Ureter (tissue), 1 donor: ENCODE measurements at regions not wholly inside any gene's neighbourhood (a gene's known extent, or its start where the extent isn't known, plus 50 kb on each side); places are given as distances from the start of the nearest gene placed in this dataset.

ENCODE experiments used
- DNase-seq: peaks from one replicate; pipeline ENCODE4 v3.0.0-alpha.2; 2020; ENCODE audit warnings: low spot score
- donor health status: DM: yes; HTN: yes; CAD: no.

DNA sequence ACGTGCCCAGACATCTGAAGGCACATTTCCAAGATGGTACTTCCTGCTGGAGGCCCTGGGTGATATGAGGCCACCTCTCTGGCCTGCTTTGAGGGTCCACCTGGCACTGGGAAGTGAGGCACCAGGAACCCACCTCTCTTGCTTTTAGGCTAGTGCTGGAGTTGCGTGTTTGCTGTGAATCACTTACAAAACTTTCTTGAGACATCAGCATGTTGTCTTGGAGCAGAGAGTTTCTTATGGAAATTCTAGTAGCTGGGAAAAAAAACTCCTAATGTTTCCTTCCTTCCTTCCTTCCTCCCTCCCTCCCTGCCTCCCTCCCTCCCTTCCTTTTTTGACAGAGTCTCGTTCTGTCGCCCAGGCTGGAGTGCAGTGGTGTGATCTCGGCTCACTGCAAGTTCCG lies 341.3 kb downstream of the MIAT start:
- no peak for DNase-seq

DNA sequence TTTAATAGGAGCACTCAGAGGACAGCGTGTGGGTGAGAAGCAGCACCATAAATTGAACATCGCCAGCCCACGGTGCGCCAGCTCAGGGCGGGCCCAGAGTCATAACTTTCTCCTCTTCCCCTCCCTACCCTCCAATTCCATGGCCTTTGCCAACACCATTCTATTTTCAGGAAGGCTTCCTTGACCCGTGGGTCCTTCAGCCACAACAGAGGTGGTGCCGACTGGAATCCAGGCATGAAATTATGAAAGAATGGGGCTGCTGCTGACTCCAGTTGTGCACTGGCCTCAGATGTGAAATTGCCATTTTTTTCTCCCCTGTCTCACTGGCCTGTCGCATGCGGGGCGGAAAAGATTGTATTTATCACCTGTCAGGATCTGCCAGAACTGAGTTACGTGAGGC lies 345.9 kb downstream of the MIAT start:
- DNase-seq, result no peak

DNA sequence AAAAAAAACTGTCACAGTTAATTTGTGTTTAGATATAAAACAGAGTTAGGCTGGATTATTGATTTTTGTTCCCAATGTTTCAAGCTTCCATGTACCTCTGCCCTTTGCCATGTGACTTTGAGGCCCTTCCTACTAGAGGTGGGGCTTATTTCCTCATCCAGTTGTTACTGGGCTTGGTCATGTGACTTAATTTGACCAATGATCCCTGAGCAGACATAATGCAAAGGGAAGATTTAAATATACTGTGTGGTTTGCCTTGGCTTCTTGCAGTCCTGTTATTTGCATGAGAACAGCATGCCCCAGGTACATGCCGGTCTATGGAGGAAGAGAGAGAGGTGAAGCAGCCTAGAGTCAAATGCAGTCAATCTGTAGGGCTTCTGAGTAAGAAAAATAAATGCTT lies 347.0 kb downstream of the MIAT start:
- DNase-seq, result no peak

DNA sequence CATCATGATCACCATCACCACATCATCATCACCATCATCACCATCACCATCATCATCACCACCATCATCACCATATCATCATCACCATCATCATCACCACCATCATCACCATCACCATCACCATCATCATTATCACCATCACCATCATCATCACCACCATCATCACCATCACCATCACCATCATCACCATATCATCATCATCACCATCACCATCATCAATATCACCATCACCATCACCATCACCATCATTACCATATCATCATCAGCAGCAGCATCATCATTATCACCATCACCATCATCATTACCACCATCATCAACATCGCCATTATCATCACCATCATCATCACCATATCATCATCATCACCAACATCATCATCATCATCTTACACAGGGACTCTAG lies 351.1 kb downstream of the MIAT start:
- no peak for DNase-seq

DNA sequence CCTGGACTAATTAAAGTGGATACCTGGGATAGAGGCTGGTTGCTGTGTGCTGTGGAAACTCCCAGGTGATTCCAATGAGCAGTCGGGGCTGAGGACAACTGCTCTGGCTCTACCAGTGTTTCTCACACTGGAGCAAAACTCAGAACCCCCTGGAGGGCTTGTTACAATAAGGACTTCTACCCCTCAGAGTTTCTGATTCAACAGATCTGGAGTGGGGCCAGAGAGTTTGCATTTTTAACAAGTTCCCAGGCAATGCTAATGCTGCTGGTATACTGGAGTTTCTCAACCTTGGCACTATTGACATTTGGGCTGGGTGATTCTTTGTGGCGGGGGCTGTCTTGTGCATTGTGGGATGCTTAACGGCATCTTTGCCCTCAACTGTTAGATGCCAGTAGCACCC lies 353.7 kb downstream of the MIAT start:
- DNase-seq, result no peak

DNA sequence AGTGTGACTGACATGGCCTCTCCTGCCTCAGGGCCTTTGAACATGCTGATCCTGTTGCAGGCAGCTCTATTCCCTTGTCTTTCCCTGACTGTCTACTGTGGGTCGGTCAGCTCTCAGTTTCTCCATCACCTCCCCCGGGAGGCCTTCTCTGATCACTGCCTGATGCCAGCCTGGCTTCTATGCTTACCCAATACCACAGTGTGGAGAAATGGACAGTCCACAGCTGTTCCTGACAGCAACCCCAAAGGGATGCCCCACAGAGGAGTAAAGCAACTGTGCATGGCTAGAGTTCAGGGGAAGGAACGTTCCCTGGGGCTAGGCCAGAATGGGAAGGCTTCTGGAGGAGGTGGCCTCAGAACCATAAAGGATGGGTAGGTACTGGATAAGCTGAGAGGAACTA lies 354.3 kb downstream of the MIAT start:
- DNase-seq, result no peak

DNA sequence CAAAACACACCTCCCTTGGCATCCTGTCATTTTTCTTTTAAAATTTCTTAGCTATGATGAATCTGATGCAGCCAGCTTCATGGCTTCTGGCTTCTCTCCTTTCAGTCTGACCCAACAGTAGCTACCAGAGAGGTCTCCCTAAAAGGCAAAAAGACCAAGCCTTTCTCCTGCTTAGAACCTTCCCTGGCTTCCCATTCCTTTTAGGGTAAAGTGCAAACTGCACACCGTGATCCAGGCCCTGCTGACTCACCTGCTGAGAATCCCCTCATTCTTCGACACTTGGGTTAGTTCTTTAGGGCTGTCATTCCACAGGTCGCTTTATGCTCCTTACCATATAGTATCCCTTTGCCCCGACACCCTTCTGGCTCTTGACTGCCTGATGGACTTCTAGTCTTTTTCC lies 362.4 kb downstream of the MIAT start:
- no peak for DNase-seq

DNA sequence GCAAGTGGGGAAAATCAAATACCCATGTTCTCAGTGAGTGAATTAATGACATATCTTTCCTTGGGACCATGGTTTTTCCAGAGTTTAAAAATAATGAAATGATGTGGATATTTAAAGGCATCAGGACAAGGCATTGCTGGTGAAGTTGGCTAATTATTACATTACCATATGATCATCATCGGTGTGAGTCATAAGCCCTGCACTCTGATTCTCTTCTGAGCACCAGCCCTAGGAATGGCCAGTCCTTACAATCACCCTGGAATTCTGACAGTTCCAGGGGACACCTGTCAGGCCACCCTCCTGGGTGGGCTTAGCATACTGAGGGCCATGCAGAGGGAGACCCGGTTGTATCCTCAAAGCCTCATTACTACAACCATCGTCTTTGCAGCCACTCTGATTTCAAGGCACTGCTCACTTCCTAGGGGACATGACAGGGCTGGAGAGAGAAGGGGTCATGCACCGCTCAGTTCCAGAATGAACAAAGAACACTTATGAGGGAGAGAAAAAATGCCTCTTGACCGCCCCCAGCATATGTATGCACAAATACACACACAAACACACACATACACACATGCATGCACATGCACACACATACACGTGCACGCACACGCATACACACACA lies 365.0 kb downstream of the MIAT start:
- no peak for DNase-seq

DNA sequence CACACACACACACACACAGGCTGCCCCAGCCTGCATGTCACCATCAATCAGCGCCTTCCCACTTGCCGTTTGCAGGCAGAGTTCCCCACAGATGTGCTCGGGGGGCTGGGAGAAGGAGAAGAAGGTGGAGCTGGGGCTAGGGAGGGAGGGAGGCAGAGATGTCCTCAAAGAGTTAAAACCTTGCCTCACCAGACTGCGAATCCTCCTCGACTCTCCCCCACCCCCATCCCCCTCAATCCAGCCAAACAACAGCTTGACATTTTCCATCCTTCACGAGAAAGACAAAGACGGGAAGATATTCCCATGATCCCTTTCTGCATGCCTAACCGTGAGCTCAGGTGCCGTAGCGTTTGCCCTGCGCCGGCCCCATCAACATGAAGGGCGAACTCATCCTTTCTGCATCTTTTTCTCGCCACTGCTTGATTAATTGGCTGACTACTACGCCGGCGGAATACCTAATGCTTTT lies 365.5 kb downstream of the MIAT start:
- DNase-seq, result no peak

DNA sequence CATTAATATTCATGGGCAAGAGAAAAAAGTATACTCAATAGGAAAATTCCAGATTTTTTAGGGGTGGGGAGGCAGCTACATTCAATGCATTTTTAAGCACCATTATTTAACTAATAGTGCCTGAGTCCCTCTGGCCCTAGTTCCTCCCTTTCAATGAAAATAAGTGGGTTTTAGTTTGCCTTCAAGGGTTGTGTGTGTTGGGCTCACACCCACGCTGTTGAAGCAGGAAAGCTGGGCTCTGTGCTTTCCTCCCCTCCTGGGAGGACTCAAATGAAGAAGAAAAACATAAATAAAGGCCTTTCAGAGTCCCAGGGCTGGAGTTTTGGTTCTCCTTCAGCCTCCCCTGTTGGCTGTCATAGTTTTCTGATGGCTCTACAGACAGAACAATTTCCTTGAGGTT lies 366.2 kb downstream of the MIAT start:
- DNase-seq, result no peak

DNA sequence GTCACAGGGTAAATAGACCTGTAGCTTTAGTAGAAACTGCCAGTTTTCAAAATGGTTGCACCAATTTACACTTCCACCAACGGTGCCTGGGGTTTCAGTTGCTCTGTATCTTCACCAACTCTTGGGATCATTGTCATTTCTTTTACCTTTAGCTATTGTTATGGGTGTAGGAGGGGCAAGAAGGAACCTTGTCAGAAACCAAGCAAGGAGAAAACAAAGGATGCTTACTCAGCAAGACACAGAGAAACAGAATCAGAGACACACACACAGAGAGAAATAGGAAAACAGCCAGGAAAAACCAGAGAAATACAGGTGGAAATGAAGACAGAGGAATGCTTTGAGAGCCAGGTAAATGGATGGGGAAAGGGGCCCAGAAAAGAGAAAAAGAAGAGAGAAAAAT lies 367.6 kb downstream of the MIAT start:
- DNase-seq, result no peak

DNA sequence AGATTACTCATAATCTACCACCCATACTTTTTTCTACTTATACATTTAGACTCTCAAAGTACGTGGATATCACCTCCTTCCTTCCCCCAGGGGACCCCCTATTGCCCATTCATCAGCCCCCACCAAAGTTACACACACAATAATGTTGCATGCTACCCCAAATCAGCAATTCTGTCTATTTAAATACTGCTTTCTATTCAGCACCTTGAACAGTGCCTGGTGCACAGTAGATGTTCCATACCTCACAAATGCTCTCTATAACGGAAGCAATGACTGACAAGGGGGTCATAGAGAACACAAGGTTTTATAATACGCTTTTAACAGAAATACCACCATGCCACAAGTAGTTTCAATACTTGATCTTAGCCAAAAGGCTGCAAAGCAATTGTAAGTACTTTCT lies 370.7 kb downstream of the MIAT start:
- DNase-seq, result no peak

DNA sequence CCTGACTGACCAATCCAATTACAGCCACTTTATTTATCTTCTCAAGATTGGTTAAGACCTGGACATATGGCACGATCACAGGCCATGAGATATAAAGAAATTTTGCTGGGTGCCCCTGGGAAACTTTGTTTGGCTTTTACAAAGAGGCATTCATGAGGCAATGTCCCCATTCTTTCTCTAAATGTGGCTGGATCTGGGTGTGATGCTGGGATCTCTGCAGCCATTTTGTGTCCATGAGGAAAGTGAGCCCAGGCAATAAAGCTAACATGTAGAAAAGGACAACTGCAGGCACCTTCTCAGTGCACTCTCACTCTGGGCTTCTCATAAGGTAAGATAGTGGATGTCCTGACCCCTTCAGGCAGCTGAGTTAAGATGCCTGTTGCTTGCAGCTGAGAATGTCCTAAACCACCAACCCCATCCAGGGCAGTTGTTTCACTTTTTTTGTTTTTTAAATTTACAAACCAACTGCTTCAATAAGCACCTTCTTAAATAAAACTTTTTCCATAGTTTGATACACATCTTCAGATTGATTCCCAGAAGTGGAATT lies 372.3 kb downstream of the MIAT start:
- no peak for DNase-seq

DNA sequence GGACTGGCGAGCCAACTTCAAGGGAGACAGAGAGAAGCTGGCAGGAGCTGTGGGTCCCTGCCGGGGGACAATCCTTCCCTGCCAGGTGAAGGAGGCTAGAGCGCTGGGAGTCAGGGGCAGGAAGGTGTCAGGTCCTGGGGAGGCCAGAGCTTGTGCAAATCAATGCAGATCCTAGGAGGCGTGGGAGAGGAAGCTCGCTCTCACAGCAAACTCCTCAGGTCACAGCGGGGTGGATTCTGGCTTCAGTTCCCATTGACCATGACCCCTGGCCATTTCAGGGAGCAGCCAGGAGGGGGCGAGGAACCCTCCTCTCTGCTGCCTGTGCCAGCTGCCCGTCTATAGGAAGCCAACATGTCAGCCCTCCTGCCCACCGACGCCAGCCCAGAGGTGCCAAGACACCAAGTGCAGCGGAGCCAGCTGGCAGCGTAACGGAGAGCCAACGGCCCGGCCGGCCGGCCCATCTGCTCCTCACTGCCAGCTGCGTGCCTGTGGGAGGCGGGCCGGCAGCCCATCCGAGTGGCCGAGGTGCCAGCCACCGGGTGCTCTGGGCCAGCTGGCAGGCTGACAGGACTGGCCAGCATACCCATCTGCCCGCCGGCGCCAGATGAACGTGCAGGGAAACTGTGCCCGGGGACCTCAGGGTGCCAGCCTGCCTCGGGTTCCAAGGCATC lies 374.8 kb downstream of the MIAT start:
- no peak for DNase-seq

DNA sequence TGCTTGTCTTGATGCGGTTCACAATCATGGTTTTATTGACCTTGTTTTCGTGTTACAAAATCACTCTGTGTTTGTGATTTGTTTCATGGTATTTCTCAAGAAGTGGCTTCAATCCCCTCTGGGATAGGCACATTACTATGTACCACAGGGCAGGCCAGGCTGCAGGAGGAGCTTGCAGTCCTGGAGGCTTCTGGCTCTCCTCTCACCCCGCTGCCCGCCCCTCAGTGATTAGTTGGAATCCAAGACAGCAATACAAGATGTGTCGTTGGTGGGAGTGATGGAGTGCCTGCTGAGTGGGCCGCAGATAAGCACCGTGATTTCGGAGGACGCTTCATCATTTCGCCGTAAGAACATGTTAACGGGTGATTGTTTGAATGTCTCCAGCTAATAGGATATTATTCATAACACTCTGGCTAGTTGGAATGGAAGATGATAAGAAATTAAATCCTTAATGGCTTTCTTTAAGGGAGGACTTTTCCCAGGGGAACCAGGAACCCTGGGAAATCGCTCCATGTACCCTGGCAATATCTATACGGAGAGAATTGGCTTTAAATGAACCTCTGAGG lies 384.4 kb downstream of the MIAT start:
- no peak for DNase-seq

DNA sequence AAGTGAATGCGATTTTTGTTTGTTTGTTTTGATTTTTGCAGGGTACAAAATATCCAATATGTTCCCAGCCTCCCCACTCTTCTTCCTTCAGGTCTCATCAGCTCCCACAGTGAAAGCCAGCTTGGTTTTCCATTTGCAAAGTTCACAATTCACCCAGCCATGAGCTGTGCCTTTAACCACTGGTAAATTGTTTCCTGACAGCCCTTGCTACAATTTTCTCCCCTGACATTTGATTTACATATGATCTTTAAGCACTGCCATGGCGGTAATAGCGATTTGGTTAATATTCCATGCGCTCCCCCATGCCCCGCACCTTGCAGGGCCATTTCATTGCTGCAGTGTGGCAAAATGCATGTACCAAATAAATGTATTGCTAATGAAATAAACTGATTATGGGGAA lies 385.9 kb downstream of the MIAT start:
- DNase-seq, result no peak

DNA sequence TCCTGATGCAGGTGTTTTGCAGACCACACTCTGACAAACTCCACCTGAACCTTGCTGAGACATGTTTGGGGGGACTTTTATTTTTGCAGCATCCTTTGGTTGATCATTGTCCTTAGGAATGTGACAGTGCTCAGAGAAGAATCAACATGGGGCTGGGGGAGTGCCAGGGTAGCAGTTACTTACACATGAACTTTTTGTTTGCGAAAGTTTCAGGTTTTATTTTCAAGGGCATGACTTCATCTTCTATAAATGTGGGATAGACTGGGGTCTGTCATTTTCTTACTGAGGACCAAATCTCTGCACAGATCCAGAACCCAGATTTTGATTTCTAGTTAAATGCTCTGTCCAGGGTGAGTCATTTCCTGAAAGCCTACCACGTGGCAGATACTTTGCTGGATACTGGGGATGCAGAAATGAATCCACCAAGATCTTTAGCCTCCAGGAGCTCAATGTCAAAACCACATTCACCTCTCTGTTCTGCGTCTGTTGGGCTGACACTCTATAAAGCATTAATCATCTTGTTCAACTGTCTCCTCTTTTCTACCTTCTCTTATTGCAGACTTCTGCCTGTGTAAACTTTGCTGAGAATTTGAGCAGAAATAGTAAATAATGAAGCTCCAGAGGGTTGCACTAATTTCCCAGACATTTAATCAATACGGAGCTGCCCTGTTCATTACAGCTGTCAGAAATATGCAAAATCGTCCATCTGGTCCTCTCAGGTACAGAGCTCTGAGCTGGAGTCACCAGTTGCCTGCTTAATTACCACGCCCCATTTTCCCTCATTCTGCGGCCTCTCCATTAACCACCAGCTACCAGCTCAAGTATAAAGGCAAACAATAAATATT lies 387.9 kb downstream of the MIAT start:
- no peak for DNase-seq

DNA sequence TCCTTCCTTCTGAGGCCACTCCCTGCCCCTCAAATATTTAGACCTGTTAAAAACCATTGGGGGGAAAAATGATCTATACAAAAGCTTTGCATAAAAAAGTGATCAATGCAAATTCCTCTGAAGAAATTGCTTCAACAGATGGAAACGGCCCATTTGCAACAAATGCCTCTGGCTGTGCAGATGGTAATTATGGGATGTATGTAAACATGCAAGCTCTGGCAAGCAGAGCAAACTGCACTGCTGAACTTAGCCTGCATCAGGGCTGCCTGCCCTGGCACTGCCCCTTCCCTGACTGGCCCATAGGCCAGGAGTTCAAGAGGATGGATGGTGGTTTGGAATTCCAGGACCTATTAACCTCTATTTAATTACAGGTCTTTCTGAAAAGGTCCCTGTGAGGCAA lies 388.7 kb downstream of the MIAT start:
- DNase-seq, result no peak

DNA sequence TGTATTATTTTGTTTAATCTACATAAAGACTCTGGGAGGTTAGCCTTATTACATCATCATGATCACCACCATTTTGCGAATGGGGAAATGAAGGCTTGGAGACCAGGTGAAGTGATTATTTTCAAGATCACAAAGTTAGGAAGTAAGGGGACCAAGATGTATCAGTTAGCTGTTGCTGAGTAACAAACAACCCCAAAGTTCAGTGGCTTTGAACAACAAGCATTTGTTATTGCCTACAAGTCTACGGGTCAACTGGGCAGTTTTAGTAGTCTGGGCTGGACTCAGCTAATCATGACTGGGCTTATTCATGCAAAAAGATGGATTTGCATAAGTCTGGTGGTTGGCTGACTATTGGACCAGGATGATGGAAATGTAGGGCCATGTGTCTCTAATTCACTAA lies 389.2 kb downstream of the MIAT start:
- DNase-seq, result no peak

DNA sequence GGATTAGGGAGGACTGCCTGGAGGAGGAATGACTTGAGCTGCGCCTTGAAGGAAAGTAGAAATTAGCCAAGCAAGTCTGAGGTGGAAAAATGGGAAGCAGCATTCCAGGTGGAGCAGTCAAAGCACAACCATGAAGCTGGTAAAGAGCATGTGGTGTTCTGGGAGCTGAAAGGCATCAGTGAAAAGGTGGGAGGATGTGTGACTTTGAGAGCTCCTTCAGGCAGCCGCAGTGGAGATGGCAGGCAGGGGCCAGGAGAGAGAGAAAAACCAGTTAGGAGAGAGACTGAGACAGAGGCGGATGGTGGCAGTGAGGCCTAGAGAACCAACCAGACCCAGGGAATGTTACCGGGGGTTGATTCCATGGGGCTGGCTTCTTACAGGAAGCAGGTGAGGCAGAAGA lies 393.4 kb downstream of the MIAT start:
- DNase-seq, result no peak

DNA sequence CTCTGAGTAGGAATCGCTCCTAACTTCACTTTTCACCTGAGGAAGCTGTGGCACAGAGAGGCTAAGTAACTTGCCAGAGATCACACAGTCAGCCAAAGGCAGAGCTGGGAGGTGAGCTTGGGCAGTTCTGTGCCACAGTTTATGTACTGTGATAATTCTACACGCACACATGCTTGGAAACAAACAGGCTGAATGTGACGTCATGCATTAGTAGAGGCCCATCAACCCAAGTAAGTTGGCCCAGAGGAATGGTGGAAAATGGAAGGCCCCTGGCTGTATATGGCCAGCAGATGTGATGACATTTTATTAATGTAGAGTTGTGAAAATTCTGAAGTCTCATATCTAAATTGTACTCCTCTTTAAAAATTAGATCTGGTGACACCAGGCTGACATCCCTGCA lies 394.0 kb downstream of the MIAT start:
- no peak for DNase-seq

DNA sequence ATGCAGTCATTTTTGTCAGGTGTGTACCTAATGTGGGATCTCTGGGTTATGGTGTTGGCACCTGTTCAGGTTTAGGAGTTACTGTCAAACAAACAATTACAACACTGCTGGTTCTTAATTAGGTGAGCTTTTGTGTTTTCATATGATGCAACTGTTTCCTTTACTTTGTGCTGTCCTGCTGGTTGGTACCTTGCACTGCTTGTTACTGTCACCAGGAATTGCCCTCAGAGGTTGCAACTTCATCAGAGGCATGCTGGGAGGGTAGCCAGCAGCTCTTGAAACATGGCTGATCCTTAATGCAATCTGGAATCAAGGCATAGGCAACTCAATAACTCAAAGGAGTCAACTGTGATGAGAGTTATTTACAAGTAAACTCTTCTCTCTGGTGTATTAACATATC lies 400.3 kb downstream of the MIAT start:
- no peak for DNase-seq
